Right lobe of liver (tissue), 6 donors: ENCODE measurements at regions not wholly inside any gene's neighbourhood (a gene's known extent, or its start where the extent isn't known, plus 50 kb on each side); places are given as distances from the start of the nearest gene placed in this dataset.

Experiments
- ATAC-seq, 4 donors: fragments of 200-7000 bp; cut with Tn5 transposase; one replicate each; pipeline ENCODE4 v1.9.1; 2020; ENCODE audit warnings: mild to moderate bottlenecking in 4 of 4, moderate library complexity in 4 of 4
- DNase-seq, 3 donors: peaks; one replicate each; pipeline ENCODE4 v3.0.0-alpha.2; 2020
- H3K27ac ChIP-seq, 3 donors: fragments of 200-600 bp; one replicate each; pipeline ENCODE4 v1.8.0; 2022
- H3K27me3 ChIP-seq, 2 donors: fragments of 200-600 bp; one replicate each; pipeline ENCODE4 v1.8.0; 2022
- H3K36me3 ChIP-seq, 4 donors: fragments of 200-600 bp; sonication (generic) in 1 of 4; one replicate each; pipeline versions ENCODE4 v1.5.1 to v1.8.0; 2017 to 2022; ENCODE audit warnings: control low read depth in 1 of 4
- H3K4me1 ChIP-seq, 4 donors: fragments of 200-600 bp; sonication (generic) in 1 of 4; one replicate each; pipeline versions ENCODE4 v1.5.1 to v1.8.0; 2017 to 2022; ENCODE audit warnings: control low read depth in 1 of 4
- H3K4me3 ChIP-seq, 3 donors: fragments of 200-600 bp; one replicate each; pipeline ENCODE4 v1.8.0; 2022
- H3K9me3 ChIP-seq, 4 donors: fragments of 200-600 bp; sonication (generic) in 1 of 4; one replicate each; pipeline versions ENCODE4 v1.5.1 to v1.8.0; 2017 to 2022; ENCODE audit warnings: control low read depth in 1 of 4
- CTCF ChIP-seq, 4 donors: fragments of 200-600 bp in 3 of 4; fragments of 450-650 bp in 1 of 4; IDR thresholded peaks; one replicate each; pipeline versions ENCODE4 v1.5.1 to v1.8.0; 2016 to 2022; ENCODE audit warnings: antibody characterized with exemption in 4 of 4, mild to moderate bottlenecking in 2 of 4
- POLR2A ChIP-seq: fragments of 450-650 bp; IDR thresholded peaks from one replicate; pipeline ENCODE4 v1.6.1; 2017; ENCODE audit warnings: antibody characterized with exemption, mild to moderate bottlenecking
- whole genome bisulfite sequencing: methylation state at CpG from one replicate; pipeline ENCODE4 v1.1.6; 2018; ENCODE audit warnings: low coverage, low lambda C conversion rate; ENCODE audit not compliant: insufficient coverage; ENCODE audit errors: missing lambda C conversion rate; 5-methylcytosine and 5-hydroxymethylcytosine counted together
- intact Hi-C, 2 donors: fragments of 100-400 bp; cut with DNase I; formaldehyde crosslinking; loops; one replicate each; pipeline versions ENCODE4 v1.11.2 to v1.14.1; 2022
- donor health status: DM: no; HTN: yes; CAD: no.
- donor health status: DM: no; HTN: no; CAD: no.
- donor health status: DM: no; HTN: no; CAD: no.
- donor health status: DM: no; HTN: yes; CAD: no.
- donor health status: DM: no; HTN: yes; CAD: no.

GRCh38 chr2:150282771-150283371 lies 204.6 kb downstream of the RND3 start:
- TF ChIP-seq POLR2A = no peak
- no peak for TF ChIP-seq CTCF (IDR thresholded peaks at IDR 0.05)
- H3K4me3 ChIP-seq = no peak overlapping the region
- intact Hi-C loops = no loop called here
- peaks cover 0 to 22% (median 10%) of the 10 kb centered on the region in 4 donors for H3K4me1 ChIP-seq
- no peaks in the 10 kb centered on the region for H3K27me3 ChIP-seq
- WGBS = 11% methylated on average over 2 of the region's 2 CpGs
- peak overlapping the region in 2 of 3 donors; percentile 64 to 79 for H3K27ac ChIP-seq
- ATAC-seq (peak; percentile 87 to 98 (median 92)), DNase-seq (peak in 1 of 3 donors; percentile 74)
- H3K9me3 ChIP-seq = no peaks in the 10 kb centered on the region
- H3K36me3 ChIP-seq = no peaks in the 10 kb centered on the region

- DNase-seq (no peak), ATAC-seq (peak in 2 of 4 donors; percentile 6 to 12)
- intact Hi-C loops = no loop called here
These were observed 205.1 kb downstream of the RND3 start for GRCh38 chr2:150282357-150282756.

GRCh38 chr2:150280231-150280630 lies 207.2 kb downstream of the RND3 start:
- H3K36me3 ChIP-seq = no peaks in the 10 kb centered on the region
- intact Hi-C loops = no loop called here
- H3K9me3 ChIP-seq = no peaks in the 10 kb centered on the region
- no peaks in the 10 kb centered on the region for H3K27me3 ChIP-seq
- ATAC-seq = no peak
- TF ChIP-seq CTCF (IDR thresholded peaks at IDR 0.05) (no peak), POLR2A (no peak)
- H3K4me1 ChIP-seq = peaks cover 0 to 22% (median 10%) of the 10 kb centered on the region in 4 donors
- DNase-seq = no peak
- H3K27ac ChIP-seq = no peak overlapping the region
- no peak overlapping the region for H3K4me3 ChIP-seq
- 64% methylated on average over 1 of the region's 1 CpG for WGBS

More at GRCh38 chr2:150282357-150282756, 205.1 kb downstream of the RND3 start:
- 68% methylated on average over 2 of the region's 4 CpGs for WGBS
- peak overlapping the region in 2 of 3 donors; percentile 64 to 79 for H3K27ac ChIP-seq
- no peak for TF ChIP-seq POLR2A
- TF ChIP-seq CTCF (IDR thresholded peaks at IDR 0.05) = no peak
- no peak overlapping the region for H3K4me3 ChIP-seq
- H3K27me3 ChIP-seq = no peaks in the 10 kb centered on the region
- peaks cover 0 to 22% (median 10%) of the 10 kb centered on the region in 4 donors for H3K4me1 ChIP-seq
- no peaks in the 10 kb centered on the region for H3K36me3 ChIP-seq
- H3K9me3 ChIP-seq = no peaks in the 10 kb centered on the region

- no peak overlapping the region for H3K27ac ChIP-seq
- H3K9me3 ChIP-seq = no peaks in the 10 kb centered on the region
- intact Hi-C loops = no loop called here
- peaks cover 0 to 22% (median 10%) of the 10 kb centered on the region in 4 donors for H3K4me1 ChIP-seq
- no peaks in the 10 kb centered on the region for H3K27me3 ChIP-seq
- TF ChIP-seq CTCF (IDR thresholded peaks at IDR 0.05) (no peak), POLR2A (no peak)
- no peaks in the 10 kb centered on the region for H3K36me3 ChIP-seq
- no peak for DNase-seq
- no peak overlapping the region for H3K4me3 ChIP-seq
- WGBS = 68% methylated on average over 1 of the region's 1 CpG
- ATAC-seq = no peak
These were observed 207.8 kb downstream of the RND3 start for GRCh38 chr2:150279686-150280085.
